H9 (cell line): ENCODE measurements at regions not wholly inside any gene's neighbourhood (a gene's known extent, or its start where the extent isn't known, plus 50 kb on each side); places are given as distances from the start of the nearest gene placed in this dataset.

Experiments used
- DNase-seq: peaks from one replicate; pipeline ENCODE4 v3.0.0-alpha.2; 2017
- H2AFZ ChIP-seq: one replicate; pipeline ENCODE4 v1.6.1; 2013; ENCODE audit warnings: mild to moderate bottlenecking, low read length, control low read depth, moderate library complexity
- H2AK5ac ChIP-seq: 2 replicates; pipeline ENCODE4 v1.6.1; 2013; ENCODE audit warnings: low read length, control low read depth, mixed read lengths; ENCODE audit not compliant: insufficient read length
- H2BK120ac ChIP-seq: one replicate; pipeline ENCODE4 v1.6.1; 2013; ENCODE audit warnings: low read depth, mild to moderate bottlenecking, low read length, control low read depth, inconsistent platforms; ENCODE audit not compliant: poor library complexity, severe bottlenecking
- H2BK12ac ChIP-seq: 2 replicates; pipeline ENCODE4 v1.6.1; 2013; ENCODE audit warnings: low read length, control low read depth, mixed read lengths, low read depth; ENCODE audit not compliant: insufficient read length
- H2BK15ac ChIP-seq: 2 replicates; pipeline ENCODE4 v1.6.1; 2013; ENCODE audit warnings: low read depth, low read length, control low read depth
- H2BK20ac ChIP-seq: one replicate; pipeline ENCODE4 v1.6.1; 2013; ENCODE audit warnings: low read depth, mild to moderate bottlenecking, low read length, control low read depth, inconsistent platforms; ENCODE audit not compliant: poor library complexity, severe bottlenecking
- H2BK5ac ChIP-seq: 2 replicates; pipeline ENCODE4 v1.6.1; 2013; ENCODE audit warnings: low read length, control low read depth, mixed read lengths; ENCODE audit not compliant: insufficient read length
- H3K14ac ChIP-seq: 2 replicates; pipeline ENCODE4 v1.6.1; 2013; ENCODE audit warnings: low read length, control low read depth; ENCODE audit not compliant: insufficient read depth
- H3K18ac ChIP-seq: 2 replicates; pipeline ENCODE4 v1.6.1; 2013; ENCODE audit warnings: low read depth, mild to moderate bottlenecking, mixed read lengths, low read length, control low read depth; ENCODE audit not compliant: insufficient read length
- H3K23ac ChIP-seq: 2 replicates; pipeline ENCODE4 v1.6.1; 2013; ENCODE audit warnings: low read length, control low read depth, mixed read lengths, low read depth; ENCODE audit not compliant: insufficient read length
- H3K23me2 ChIP-seq: 2 replicates; pipeline ENCODE4 v1.6.1; 2013; ENCODE audit warnings: low read depth, mild to moderate bottlenecking, mixed read lengths, low read length, control low read depth; ENCODE audit not compliant: insufficient read length, poor library complexity, severe bottlenecking
- H3K27ac ChIP-seq: 2 replicates; pipeline ENCODE4 v1.5.1; 2013; ENCODE audit warnings: low read length, control low read depth, mixed read lengths, low read depth; ENCODE audit not compliant: insufficient read length
- H3K27me3 ChIP-seq: 2 replicates; pipeline ENCODE4 v1.6.1; 2013; ENCODE audit warnings: low read length, control low read depth, inconsistent platforms; ENCODE audit not compliant: insufficient read depth
- H3K4ac ChIP-seq: 2 replicates; pipeline ENCODE4 v1.6.1; 2013; ENCODE audit warnings: low read depth, mild to moderate bottlenecking, control low read depth, inconsistent platforms, low read length, moderate library complexity
- H3K4me1 ChIP-seq: 2 replicates; pipeline ENCODE4 v1.6.1; 2013; ENCODE audit warnings: low read length, control low read depth, inconsistent platforms; ENCODE audit not compliant: insufficient read depth
- H3K4me2 ChIP-seq: 2 replicates; pipeline ENCODE4 v1.6.1; 2013; ENCODE audit warnings: low read length, control low read depth, mixed read lengths; ENCODE audit not compliant: insufficient read length, insufficient read depth
- H3K56ac ChIP-seq: 2 replicates; pipeline ENCODE4 v1.6.1; 2013; ENCODE audit warnings: low read depth, mild to moderate bottlenecking, mixed read lengths, low read length, control low read depth; ENCODE audit not compliant: insufficient read length
- H3K79me1 ChIP-seq: 2 replicates; pipeline ENCODE4 v1.6.1; 2013; ENCODE audit warnings: low read depth, mild to moderate bottlenecking, moderate library complexity, low read length, control low read depth, inconsistent platforms; ENCODE audit not compliant: insufficient read depth, poor library complexity, severe bottlenecking
- H3K79me2 ChIP-seq: 2 replicates; pipeline ENCODE4 v1.6.1; 2013; ENCODE audit warnings: low read length, control low read depth, inconsistent platforms; ENCODE audit not compliant: insufficient read depth
- H3K9ac ChIP-seq: 2 replicates; pipeline ENCODE4 v1.6.1; 2013; ENCODE audit warnings: low read length, control low read depth, mixed read lengths; ENCODE audit not compliant: insufficient read length; ENCODE audit errors: extremely low read depth
- H3K9me3 ChIP-seq: one replicate; pipeline ENCODE4 v1.6.1; 2013; ENCODE audit warnings: low read depth, low read length, inconsistent platforms; ENCODE audit not compliant: control insufficient read depth
- H3T11ph ChIP-seq: one replicate; pipeline ENCODE4 v1.6.1; 2013; ENCODE audit warnings: mild to moderate bottlenecking, low read length, control low read depth, inconsistent platforms
- H4K20me1 ChIP-seq: one replicate; pipeline ENCODE4 v1.6.1; 2013; ENCODE audit not compliant: control insufficient read depth, insufficient read length, insufficient read depth
- H4K5ac ChIP-seq: 2 replicates; pipeline ENCODE4 v1.6.1; 2013; ENCODE audit warnings: low read depth, mild to moderate bottlenecking, mixed read lengths, low read length, control low read depth; ENCODE audit not compliant: insufficient read length
- H4K8ac ChIP-seq: replicated peaks from 2 replicates; pipeline ENCODE4 v1.6.1; 2013; ENCODE audit warnings: low read length, control low read depth, mixed read lengths, low read depth; ENCODE audit not compliant: insufficient read length
- H4K91ac ChIP-seq: 2 replicates; pipeline ENCODE4 v1.6.1; 2013; ENCODE audit warnings: low read depth, mild to moderate bottlenecking, moderate library complexity, mixed read lengths, low read length, control low read depth; ENCODE audit not compliant: insufficient read length
- H3K27ac Mint-ChIP-seq, 3 experiments: 2 replicates in 2 of 3; 3 replicates in 1 of 3; pipeline ENCODE4 v1.8.0; 2020 to 2021; ENCODE audit warnings: mixed read lengths in 3 of 3, mild to moderate bottlenecking in 1 of 3, moderate library complexity in 1 of 3
- H3K27me3 Mint-ChIP-seq: 2 replicates; pipeline ENCODE4 v1.8.0; 2021; ENCODE audit warnings: low read depth, mild to moderate bottlenecking, moderate library complexity, mixed read lengths
- H3K36me3 Mint-ChIP-seq, 3 experiments: 2 replicates in 2 of 3; 3 replicates in 1 of 3; pipeline ENCODE4 v1.8.0; 2020 to 2021; ENCODE audit warnings: low read depth in 3 of 3, mixed read lengths in 3 of 3; ENCODE audit not compliant: insufficient read depth in 1 of 3
- H3K4me1 Mint-ChIP-seq, 2 experiments: 2 replicates each; pipeline ENCODE4 v1.8.0; 2020; ENCODE audit warnings: mixed read lengths in 2 of 2
- H3K4me3 Mint-ChIP-seq, 2 experiments: 2 replicates in 1 of 2; 3 replicates in 1 of 2; pipeline ENCODE4 v1.8.0; 2020 to 2021; ENCODE audit warnings: mild to moderate bottlenecking in 2 of 2, mixed read lengths in 2 of 2, moderate library complexity in 1 of 2
- H3K9me3 Mint-ChIP-seq, 2 experiments: 2 replicates in 1 of 2; 3 replicates in 1 of 2; pipeline ENCODE4 v1.8.0; 2020; ENCODE audit warnings: mild to moderate bottlenecking in 2 of 2, mixed read lengths in 2 of 2, moderate library complexity in 1 of 2
- CTCF ChIP-seq: fragments of 200-600 bp; sonication (generic); conservative IDR thresholded peaks from 3 replicates; pipeline ENCODE4 v1.8.0; 2021; ENCODE audit warnings: antibody characterized with exemption, mild to moderate bottlenecking
- WGBS: extraction: QIAGEN DNeasy Blood & Tissue Kit; methylation state at CpG from one replicate; pipeline ENCODE4 v1.1.7; 2013; ENCODE audit warnings: missing lambda C conversion rate, low lambda C conversion rate, mixed read lengths; ENCODE audit not compliant: insufficient read length; ENCODE audit errors: extremely low coverage; 5-methylcytosine and 5-hydroxymethylcytosine counted together

- no peaks in the 10 kb centered on the region for H3K9me3 Mint-ChIP-seq
- no peak overlapping the region for H3K27ac Mint-ChIP-seq
- no peak overlapping the region for H3K4ac ChIP-seq
Measured at GRCh38 chr6:98467902-98468301, 366.5 kb upstream of the POU3F2 start.

More at GRCh38 chr6:98467902-98468301, 366.5 kb upstream of the POU3F2 start:
- H3K9ac ChIP-seq, result no peak overlapping the region
- no peak overlapping the region for H2BK12ac ChIP-seq
- Mint-ChIP-seq H3K4me3 (no peak overlapping the region), H3K27me3 (no peaks in the 10 kb centered on the region; the same call in 1 of the 2 replicates), H3K36me3 (no peaks in the 10 kb centered on the region; a peak in 2 of 7 replicates), H3K4me1 (no peaks in the 10 kb centered on the region)
- no peak overlapping the region for H3K56ac ChIP-seq
- no peak overlapping the region for H3K27ac ChIP-seq
- H2BK20ac ChIP-seq, result no peak overlapping the region
- H3K4me2 ChIP-seq, result no peak overlapping the region
- H4K5ac ChIP-seq, result no peak overlapping the region
- no peak overlapping the region for H3K18ac ChIP-seq
- H2BK15ac ChIP-seq, result no peak overlapping the region
- no peak overlapping the region for H2BK120ac ChIP-seq
- no peaks in the 10 kb centered on the region for H3K79me2 ChIP-seq
- no peaks in the 10 kb centered on the region for H3K79me1 ChIP-seq
- no peaks in the 10 kb centered on the region for H4K20me1 ChIP-seq
- no peak overlapping the region for H4K8ac ChIP-seq
- H2AFZ ChIP-seq, result no peak overlapping the region
- H3K9me3 ChIP-seq, result no peaks in the 10 kb centered on the region
- TF ChIP-seq CTCF, result no peak
- no peaks in the 10 kb centered on the region for H3K4me1 ChIP-seq
- no CpG with 5 or more reads among the region's 3 CpGs for WGBS
- H3K23ac ChIP-seq, result no peak overlapping the region
- H4K91ac ChIP-seq, result no peak overlapping the region
- DNase-seq, result no peak
- H3K23me2 ChIP-seq, result no peaks in the 10 kb centered on the region
- no peak overlapping the region for H3T11ph ChIP-seq
- no peak overlapping the region for H2AK5ac ChIP-seq
- no peaks in the 10 kb centered on the region for H3K27me3 ChIP-seq
- no peak overlapping the region for H2BK5ac ChIP-seq
- no peak overlapping the region for H3K14ac ChIP-seq
